ENCODE measurements at regions not wholly inside any gene's neighbourhood (a gene's known extent, or its start where the extent isn't known, plus 50 kb on each side); places are given as distances from the start of the nearest gene placed in this dataset.

- no peak overlapping the region for H3K4me3 ChIP-seq
- H3K27ac ChIP-seq, result no peak overlapping the region
- no peaks in the 10 kb centered on the region for H3K4me1 ChIP-seq
- no peaks in the 10 kb centered on the region for H3K36me3 ChIP-seq
- intact Hi-C loops (cut with DNase I; ENCODE audit: low total_unique reads), result loop anchor here (10.0 kb wide), 1 partner anchor 513 kb away; the partner anchor contains the start of gene ZBBX
- no peak for TF ChIP-seq CTCF (IDR thresholded peaks at IDR 0.05)
- no peaks in the 10 kb centered on the region for H3K9me3 ChIP-seq
- H3K27me3 ChIP-seq, result no peaks in the 10 kb centered on the region
- DNase-seq, result no peak
Measured at GRCh38 chr3:167898091-167898490, 162.6 kb downstream of the SERPINI1 start.

GRCh38 chr3:167895684-167896083 is 160.2 kb downstream of the SERPINI1 start:
- no peak overlapping the region for H3K4me3 ChIP-seq
- H3K4me1 ChIP-seq, result no peaks in the 10 kb centered on the region
- no peak overlapping the region for H3K27ac ChIP-seq
- no peaks in the 10 kb centered on the region for H3K27me3 ChIP-seq
- no peak for TF ChIP-seq CTCF (IDR thresholded peaks at IDR 0.05)
- H3K9me3 ChIP-seq, result no peaks in the 10 kb centered on the region
- H3K36me3 ChIP-seq, result no peaks in the 10 kb centered on the region
- DNase-seq, result no peak
- intact Hi-C loops (cut with DNase I; ENCODE audit: low total_unique reads), result loop anchor here (10.0 kb wide), 1 partner anchor 511 kb away; the partner anchor contains the start of gene ZBBX

- intact Hi-C loops (cut with DNase I; ENCODE audit: low total_unique reads), result loop anchor here (10.0 kb wide), 1 partner anchor 510 kb away; the partner anchor contains the start of gene ZBBX
Measured at GRCh38 chr3:167895178-167895577, 159.7 kb downstream of the SERPINI1 start.

GRCh38 chr3:167892205-167892604 is 156.7 kb downstream of the SERPINI1 start:
- Histone ChIP-seq H3K9me3 (no peaks in the 10 kb centered on the region), H3K4me1 (no peaks in the 10 kb centered on the region), H3K27ac (no peak overlapping the region), H3K4me3 (no peak overlapping the region), H3K36me3 (no peaks in the 10 kb centered on the region), H3K27me3 (no peaks in the 10 kb centered on the region)
- TF ChIP-seq CTCF (IDR thresholded peaks at IDR 0.05), result no peak
- no peak for DNase-seq
- intact Hi-C loops (cut with DNase I; ENCODE audit: low total_unique reads), result loop anchor here (10.0 kb wide), 1 partner anchor 507 kb away; the partner anchor contains the start of gene ZBBX

More at GRCh38 chr3:167895178-167895577, 159.7 kb downstream of the SERPINI1 start:
- Histone ChIP-seq H3K4me1 (no peaks in the 10 kb centered on the region), H3K27ac (no peak overlapping the region), H3K36me3 (no peaks in the 10 kb centered on the region), H3K4me3 (no peak overlapping the region), H3K27me3 (no peaks in the 10 kb centered on the region), H3K9me3 (no peaks in the 10 kb centered on the region)
- no peak for DNase-seq
- TF ChIP-seq CTCF (IDR thresholded peaks at IDR 0.05), result no peak

- no peak overlapping the region for H3K4me3 ChIP-seq
- intact Hi-C loops (cut with DNase I; ENCODE audit: low total_unique reads), result no loop called here
- no peak for DNase-seq
Measured at GRCh38 chr3:167887096-167887495, 151.6 kb downstream of the SERPINI1 start.

More at GRCh38 chr3:167887096-167887495, 151.6 kb downstream of the SERPINI1 start:
- Histone ChIP-seq H3K36me3 (no peaks in the 10 kb centered on the region), H3K27me3 (no peaks in the 10 kb centered on the region), H3K27ac (no peak overlapping the region), H3K9me3 (no peaks in the 10 kb centered on the region), H3K4me1 (no peaks in the 10 kb centered on the region)
- no peak for TF ChIP-seq CTCF (IDR thresholded peaks at IDR 0.05)
